GM12878 (cell line): ENCODE measurements at regions not wholly inside any gene's neighbourhood (a gene's known extent, or its start where the extent isn't known, plus 50 kb on each side); places are given as distances from the start of the nearest gene placed in this dataset.

Experiments
- ATAC-seq: fragments of 200-7000 bp; cut with Tn5 transposase; 3 replicates; pipeline ENCODE4 v1.9.1; 2020; ENCODE audit warnings: mild to moderate bottlenecking, moderate library complexity
- BruUV-seq: library from RNA; stranded (reverse); fragments of 400-500 nt; replicated peaks from 2 replicates; lab custom pipeline; 2021; lab: Mats Ljungman, UMichigan
- CTCF ChIA-PET: fragments of 300-600 bp; sonication (Branson Sonifier 250); formaldehyde crosslinking; extraction: SDS; loops from one replicate; lab custom pipeline; 2021; ENCODE audit warnings: inconsistent platforms; lab: Yijun Ruan, JAX
- POLR2A ChIA-PET: fragments of 350-600 bp; formaldehyde crosslinking; extraction: SDS; loops from one replicate; lab custom pipeline; 2021; ENCODE audit warnings: inconsistent platforms; lab: Charles Lee
- RAD21 ChIA-PET: fragments of 300-600 bp; sonication (Branson Sonifier 250); formaldehyde crosslinking; loops from one replicate; lab custom pipeline; 2023; ENCODE audit warnings: antibody characterized with exemption; ENCODE audit not compliant: unreplicated experiment; lab: Charles Lee
- SMC1A ChIA-PET: fragments of 300-600 bp; sonication (Branson Sonifier 250); formaldehyde crosslinking; loops from one replicate; lab custom pipeline; 2023; ENCODE audit not compliant: unreplicated experiment, uncharacterized antibody; lab: Charles Lee
- DNase-seq: peaks from one replicate; pipeline ENCODE4 v3.0.0-alpha.2; 2011; ENCODE audit warnings: low read depth, low spot score
- FAIRE-seq: peaks from 3 replicates; lab custom pipeline; 2011; peaks lifted over from hg19 to GRCh38; lab: Jason Lieb, UNC
- H2AFZ ChIP-seq: 2 replicates; pipeline ENCODE4 v1.6.0; 2011; ENCODE audit warnings: low read depth, low read length, control low read depth; ENCODE audit not compliant: control insufficient read depth
- H3K27ac ChIP-seq: 2 replicates; pipeline ENCODE4 v1.5.1; 2011; ENCODE audit warnings: control low read depth; ENCODE audit not compliant: control insufficient read depth, insufficient read depth
- H3K27me3 ChIP-seq, 2 experiments: replicated peaks in 1 of 2; 2 replicates each; pipeline versions ENCODE4 v1.6.0 to v1.6.1; 2011; ENCODE audit warnings: low read length in 1 of 2; ENCODE audit not compliant: control insufficient read depth in 2 of 2, insufficient read depth in 2 of 2
- H3K36me3 ChIP-seq, 2 experiments: 2 replicates each; pipeline ENCODE4 v1.5.1; 2011; ENCODE audit warnings: low read length in 1 of 2; ENCODE audit not compliant: control insufficient read depth in 2 of 2, insufficient read depth in 2 of 2
- H3K4me1 ChIP-seq: 2 replicates; pipeline ENCODE4 v1.6.1; 2011; ENCODE audit warnings: mild to moderate bottlenecking, low read length, moderate library complexity, mixed read lengths; ENCODE audit not compliant: control insufficient read depth, insufficient read depth
- H3K4me2 ChIP-seq: 2 replicates; pipeline ENCODE4 v1.6.0; 2011; ENCODE audit warnings: control low read depth; ENCODE audit not compliant: control insufficient read depth, insufficient read depth
- H3K4me3 ChIP-seq: fragments of 200-600 bp; sonication (generic); 2 replicates; pipeline ENCODE4 v1.5.1; 2016
- H3K79me2 ChIP-seq: 2 replicates; pipeline ENCODE4 v1.6.0; 2011; ENCODE audit warnings: low read length; ENCODE audit not compliant: control insufficient read depth, insufficient read depth
- H3K9ac ChIP-seq: 2 replicates; pipeline ENCODE4 v1.8.0; 2011; ENCODE audit warnings: low read length, control low read depth, mixed read lengths; ENCODE audit not compliant: control insufficient read depth, insufficient read depth
- H3K9me3 ChIP-seq: replicated peaks from 3 replicates; pipeline ENCODE4 v1.5.1; 2011; ENCODE audit warnings: mild to moderate bottlenecking, low read length; ENCODE audit not compliant: control insufficient read depth, insufficient read depth
- H4K20me1 ChIP-seq: 2 replicates; pipeline ENCODE4 v1.6.0; 2011; ENCODE audit not compliant: control insufficient read depth, insufficient read depth
- BHLHE40 ChIP-seq, 2 experiments: fragments of 450-650 bp in 1 of 2; IDR thresholded peaks; 2 replicates each; pipeline ENCODE4 v1.6.1; 2011 to 2017; ENCODE audit warnings: low read depth in 2 of 2, borderline replicate concordance in 1 of 2, improper control_type of control experiment in 1 of 2, low read length in 1 of 2, mild to moderate bottlenecking in 1 of 2
- CBFB ChIP-seq: IDR thresholded peaks from 2 replicates; pipeline ENCODE4 v1.6.1; 2016; ENCODE audit warnings: antibody characterized with exemption, low read depth
- EGR1 ChIP-seq, 2 experiments: IDR thresholded peaks; 1 replicate in 1 of 2; 2 replicates in 1 of 2; pipeline ENCODE4 v1.6.1; 2011 to 2012; ENCODE audit warnings: low read depth in 2 of 2, low read length in 2 of 2, borderline replicate concordance in 1 of 2, mild to moderate bottlenecking in 1 of 2, moderate library complexity in 1 of 2
- ELK1 ChIP-seq: IDR thresholded peaks from 2 replicates; pipeline ENCODE4 v1.6.1; 2012; ENCODE audit warnings: low read depth, low read length, improper control_type of control experiment
- FOS ChIP-seq: IDR thresholded peaks from 3 replicates; pipeline ENCODE4 v1.6.1; 2011; ENCODE audit warnings: borderline replicate concordance; ENCODE audit not compliant: insufficient read length; ENCODE audit errors: extremely low read depth
- FOXK2 ChIP-seq: fragments of 450-650 bp; IDR thresholded peaks from 2 replicates; pipeline ENCODE4 v1.6.1; 2017; ENCODE audit warnings: mild to moderate bottlenecking, moderate library complexity
- GATAD2B ChIP-seq: fragments of 450-650 bp; conservative IDR thresholded peaks from 2 replicates; pipeline ENCODE4 v1.6.1; 2017; ENCODE audit warnings: low read depth, mild to moderate bottlenecking, moderate library complexity
- HDAC2 ChIP-seq: fragments of 200-600 bp; sonication (generic); IDR thresholded peaks from 2 replicates; pipeline ENCODE4 v1.6.1; 2017
- HDAC6 ChIP-seq: fragments of 200-600 bp; sonication (generic); IDR thresholded peaks from one replicate; pipeline ENCODE4 v1.8.0; 2017; ENCODE audit warnings: antibody characterized with exemption; ENCODE audit not compliant: unreplicated experiment
- IKZF1 ChIP-seq: fragments of 450-650 bp; conservative IDR thresholded peaks from 2 replicates; pipeline ENCODE4 v1.6.1; 2017; ENCODE audit warnings: antibody characterized with exemption, mild to moderate bottlenecking
- IRF5 ChIP-seq: fragments of 450-650 bp; IDR thresholded peaks from 2 replicates; pipeline ENCODE4 v1.6.1; 2017; ENCODE audit warnings: borderline replicate concordance
- MTA3 ChIP-seq: IDR thresholded peaks from 2 replicates; pipeline ENCODE4 v1.6.1; 2012; ENCODE audit warnings: low read length, inconsistent platforms, borderline replicate concordance
- MYB ChIP-seq: fragments of 150-350 bp; IDR thresholded peaks from 2 replicates; pipeline ENCODE4 v1.6.1; 2014; ENCODE audit warnings: mild to moderate bottlenecking, low read depth, low read length, borderline replicate concordance
- PKNOX1 ChIP-seq: fragments of 450-650 bp; IDR thresholded peaks from 2 replicates; pipeline ENCODE4 v1.6.1; 2016; ENCODE audit warnings: mild to moderate bottlenecking
- RELA ChIP-seq: fragments of 450-650 bp; IDR thresholded peaks from 2 replicates; pipeline ENCODE4 v1.8.0; 2014; ENCODE audit warnings: borderline replicate concordance; ENCODE audit not compliant: partially characterized antibody
- SMC3 ChIP-seq: IDR thresholded peaks from 2 replicates; pipeline ENCODE4 v1.6.1; 2011; ENCODE audit warnings: low read length, improper control_type of control experiment, borderline replicate concordance
- TAF1 ChIP-seq: IDR thresholded peaks from 2 replicates; pipeline ENCODE4 v1.6.1; 2011; ENCODE audit warnings: mild to moderate bottlenecking, low read depth, low read length, borderline replicate concordance
- WRNIP1 ChIP-seq: IDR thresholded peaks from 2 replicates; pipeline ENCODE4 v1.6.1; 2011; ENCODE audit warnings: low read depth, low read length, improper control_type of control experiment, borderline replicate concordance
- YBX1 ChIP-seq: fragments of 450-650 bp; IDR thresholded peaks from 2 replicates; pipeline ENCODE4 v1.6.1; 2016; ENCODE audit warnings: antibody characterized with exemption
- WGBS: methylation state at CpG from one replicate; pipeline ENCODE4 v1.1.6; 2016; ENCODE audit warnings: low lambda C conversion rate; ENCODE audit not compliant: insufficient replicate concordance, insufficient coverage; ENCODE audit errors: missing lambda C conversion rate; 5-methylcytosine and 5-hydroxymethylcytosine counted together
- in situ Hi-C: fragments of 300-500 bp; cut with MboI; formaldehyde crosslinking; loops from 9 replicates; pipeline ENCODE4 v1.14.3; 2018; ENCODE audit warnings: mixed read lengths
- intact Hi-C: fragments of 100-400 bp; cut with micrococcal nuclease; formaldehyde crosslinking; loops from one replicate; pipeline ENCODE4 v1.14.2; 2022; ENCODE audit not compliant: unreplicated experiment

- Histone ChIP-seq H3K27ac (no peak overlapping the region), H3K27me3 (no peaks in the 10 kb centered on the region), H3K36me3 (no peaks in the 10 kb centered on the region), H4K20me1 (no peaks in the 10 kb centered on the region), H2AFZ (no peak overlapping the region), H3K4me1 (no peaks in the 10 kb centered on the region), H3K4me3 (no peak overlapping the region), H3K9ac (no peak overlapping the region), H3K9me3 (peaks cover 10% of the 10 kb centered on the region; the same call in 2 of the 3 replicates), H3K4me2 (no peak overlapping the region), H3K79me2 (no peaks in the 10 kb centered on the region)
- ChIA-PET SMC1A (no interaction called here), CTCF (no interaction called here), POLR2A (no interaction called here), RAD21 (no interaction called here)
- whole genome bisulfite sequencing = 21% methylated on average over 7 of the region's 7 CpGs
- DNase-seq (no peak), ATAC-seq (no peak), FAIRE-seq (no peak)
- in situ Hi-C loops (no loop called here), intact Hi-C loops (no loop called here)
- BruUV-seq = no TSS peak
- TF ChIP-seq TAF1 (no peak), MTA3 (no peak), GATAD2B (no peak), HDAC6 (no peak), RELA (no peak), CBFB (no peak), IRF5 (no peak), FOXK2 (no peak), MYB (no peak), EGR1 (IDR thresholded peaks at IDR 0.05; ENCODE audit: borderline replicate concordance in 1 of 2, low read depth in 2 of 2, low read length in 2 of 2) (no peak), BHLHE40 (IDR thresholded peaks at IDR 0.05; ENCODE audit: borderline replicate concordance in 1 of 2, low read depth in 2 of 2, low read length in 1 of 2) (no peak), IKZF1 (no peak), PKNOX1 (no peak), FOS (no peak), HDAC2 (no peak), SMC3 (no peak), YBX1 (no peak), WRNIP1 (no peak), ELK1 (no peak)
Observed at GRCh38 chr9:129513856-129514496, 106.9 kb downstream of the C9orf50 start.
